Retinal pigment epithelial cell (primary cell): ENCODE measurements at regions not wholly inside any gene's neighbourhood (a gene's known extent, or its start where the extent isn't known, plus 50 kb on each side); places are given as distances from the start of the nearest gene placed in this dataset.
A peak's percentile ranks its signal among the peaks of the same experiment; 100 is the strongest.

Experiments used
- DNase-seq: peaks from one replicate; pipeline ENCODE4 v3.0.0-alpha.2; 2010; ENCODE audit warnings: low read depth
- H3K4me3 ChIP-seq: 2 replicates; pipeline ENCODE4 v1.5.1; 2011; ENCODE audit warnings: mild to moderate bottlenecking, low read length, control low read depth, moderate library complexity
- TF ChIP-seq, protein P1 (sequence below): conservative IDR thresholded peaks from 2 replicates; pipeline ENCODE4 v1.5.1; 2011; ENCODE audit warnings: low read depth, low read length, control low read depth, inconsistent platforms

DNA sequence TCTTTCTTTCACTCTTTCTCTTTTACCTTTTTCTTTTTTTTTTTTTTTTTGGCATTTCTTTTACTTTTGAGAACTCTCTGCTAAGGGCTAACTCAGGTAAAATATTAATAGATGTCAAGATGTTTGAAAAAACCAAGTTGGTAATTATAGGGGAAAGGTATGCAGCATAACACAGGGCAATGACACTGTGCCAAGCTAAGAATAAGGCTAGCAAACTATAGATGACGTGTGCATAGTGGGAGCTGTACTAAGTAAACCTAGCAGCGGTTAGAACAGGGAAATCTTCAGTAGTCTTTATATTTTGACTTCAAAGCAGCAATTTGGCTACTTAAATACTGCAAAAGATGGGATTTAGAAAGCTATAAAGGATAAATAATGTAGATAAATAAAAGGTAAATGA lies 415.4 kb upstream of the RGPD4 start:
- no peak for DNase-seq
- TF ChIP-seq, protein P1, sequence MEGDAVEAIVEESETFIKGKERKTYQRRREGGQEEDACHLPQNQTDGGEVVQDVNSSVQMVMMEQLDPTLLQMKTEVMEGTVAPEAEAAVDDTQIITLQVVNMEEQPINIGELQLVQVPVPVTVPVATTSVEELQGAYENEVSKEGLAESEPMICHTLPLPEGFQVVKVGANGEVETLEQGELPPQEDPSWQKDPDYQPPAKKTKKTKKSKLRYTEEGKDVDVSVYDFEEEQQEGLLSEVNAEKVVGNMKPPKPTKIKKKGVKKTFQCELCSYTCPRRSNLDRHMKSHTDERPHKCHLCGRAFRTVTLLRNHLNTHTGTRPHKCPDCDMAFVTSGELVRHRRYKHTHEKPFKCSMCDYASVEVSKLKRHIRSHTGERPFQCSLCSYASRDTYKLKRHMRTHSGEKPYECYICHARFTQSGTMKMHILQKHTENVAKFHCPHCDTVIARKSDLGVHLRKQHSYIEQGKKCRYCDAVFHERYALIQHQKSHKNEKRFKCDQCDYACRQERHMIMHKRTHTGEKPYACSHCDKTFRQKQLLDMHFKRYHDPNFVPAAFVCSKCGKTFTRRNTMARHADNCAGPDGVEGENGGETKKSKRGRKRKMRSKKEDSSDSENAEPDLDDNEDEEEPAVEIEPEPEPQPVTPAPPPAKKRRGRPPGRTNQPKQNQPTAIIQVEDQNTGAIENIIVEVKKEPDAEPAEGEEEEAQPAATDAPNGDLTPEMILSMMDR: no peak
- H3K4me3 ChIP-seq: no peak overlapping the region

DNA sequence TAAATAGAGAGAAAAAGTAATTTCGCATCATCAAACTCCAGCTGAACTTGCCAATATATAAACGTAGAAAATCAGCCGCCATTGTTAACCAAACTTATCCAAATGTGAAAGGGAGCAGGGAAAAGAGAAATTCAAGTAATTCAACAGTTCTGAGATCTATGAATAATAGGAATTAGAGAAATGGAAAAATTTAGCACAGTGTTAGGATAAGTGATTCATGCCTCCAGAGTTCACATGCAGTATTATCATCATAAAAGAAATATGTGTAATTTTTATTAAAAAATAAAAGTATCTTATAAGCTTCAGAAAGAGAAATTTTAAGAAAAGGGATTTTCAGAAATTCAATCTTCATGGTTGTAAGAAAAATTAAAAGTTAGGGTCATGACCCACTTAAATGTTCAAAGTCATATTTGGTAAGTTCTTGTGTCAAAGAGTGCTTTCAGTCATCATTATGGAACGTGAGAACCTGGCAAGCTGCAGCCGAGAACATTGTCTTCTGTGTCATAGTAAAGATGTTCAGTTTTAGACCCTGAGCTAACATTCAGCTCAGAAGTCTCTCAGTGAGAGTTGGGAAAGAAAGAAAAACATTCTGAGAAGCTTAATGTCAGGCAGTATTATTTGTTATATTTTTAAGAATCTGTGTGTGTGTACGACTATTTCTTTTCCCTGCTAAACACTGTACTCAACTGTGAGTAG lies 414.3 kb upstream of the RGPD4 start:
- TF ChIP-seq, protein P1: no peak
- H3K4me3 ChIP-seq: no peak overlapping the region
- no peak for DNase-seq

DNA sequence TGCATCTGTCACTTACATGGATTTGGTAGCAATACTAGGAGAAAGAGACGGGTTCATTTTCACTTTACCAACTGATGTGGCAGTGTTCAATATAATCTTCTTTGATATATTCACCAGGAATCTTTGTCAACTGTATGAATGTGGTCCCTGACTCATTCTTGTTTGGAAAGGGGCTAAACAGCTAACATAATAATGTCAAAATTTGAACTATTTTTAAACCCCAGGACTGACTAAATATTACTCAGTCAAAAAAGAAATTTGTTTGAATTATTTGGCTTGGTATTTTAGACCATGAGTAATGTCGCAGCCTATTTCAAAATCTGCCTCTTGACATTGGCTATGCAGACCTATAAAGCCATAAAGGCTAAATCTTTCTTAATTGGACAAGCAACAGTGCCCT lies 413.7 kb upstream of the RGPD4 start:
- peak; percentile 79 for DNase-seq

GRCh38 chr2:107414376-107414775 lies 412.3 kb upstream of the RGPD4 start:
- no peak overlapping the region for H3K4me3 ChIP-seq
- DNase-seq: no peak

More for the DNA sequence above, 413.7 kb upstream of the RGPD4 start:
- H3K4me3 ChIP-seq: no peak overlapping the region
- TF ChIP-seq, protein P1: no peak

DNA sequence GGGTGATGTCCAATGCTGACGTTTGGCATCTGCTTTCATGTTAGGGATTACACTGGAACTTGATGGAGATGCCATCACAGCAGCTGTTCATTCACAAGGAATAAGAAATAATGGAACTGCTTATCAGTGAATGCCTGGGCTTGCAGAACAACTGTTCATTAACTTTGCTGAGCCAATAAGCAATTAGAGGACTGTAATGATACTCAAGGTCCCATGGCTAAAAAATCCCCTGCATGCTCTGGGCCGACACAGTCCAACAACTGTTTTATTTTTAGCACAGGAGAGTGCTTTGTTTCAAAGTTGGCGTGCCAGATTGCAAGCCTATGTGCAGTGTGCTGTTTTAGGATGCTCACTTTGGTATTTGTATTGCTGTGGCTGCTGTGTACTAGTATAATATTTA lies 408.0 kb upstream of the RGPD4 start:
- DNase-seq: no peak
- TF ChIP-seq, protein P1: no peak
- no peak overlapping the region for H3K4me3 ChIP-seq

More at GRCh38 chr2:107414376-107414775, 412.3 kb upstream of the RGPD4 start:
- TF ChIP-seq, protein P1: no peak

GRCh38 chr2:107419191-107419590 lies 407.5 kb upstream of the RGPD4 start:
- DNase-seq: no peak
- TF ChIP-seq, protein P1: no peak
- H3K4me3 ChIP-seq: no peak overlapping the region

DNA sequence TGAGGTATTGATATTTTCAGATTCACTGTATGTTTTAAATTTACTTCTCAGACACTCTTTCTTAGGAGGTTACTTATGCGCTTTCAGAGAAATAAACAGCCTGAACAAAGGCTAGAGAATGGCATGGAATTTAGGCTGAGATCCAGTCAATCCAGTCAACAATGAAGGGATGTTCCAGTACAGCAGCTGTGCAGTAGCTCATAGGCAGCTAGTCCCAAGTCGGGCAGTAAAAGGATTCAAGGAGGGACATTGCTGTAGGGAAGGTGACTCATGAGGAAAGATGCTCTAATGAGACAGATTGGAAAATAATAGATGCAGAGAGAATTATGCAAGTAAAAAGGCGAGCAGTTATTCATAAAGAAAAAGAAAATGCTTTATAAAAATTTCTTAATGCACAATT lies 397.9 kb upstream of the RGPD4 start:
- no peak overlapping the region for H3K4me3 ChIP-seq
- no peak for DNase-seq
- TF ChIP-seq, protein P1: no peak
